GM23248 (cell line): ENCODE measurements at regions not wholly inside any gene's neighbourhood (a gene's known extent, or its start where the extent isn't known, plus 50 kb on each side); places are given as distances from the start of the nearest gene placed in this dataset.

Source experiments
- EZH2 ChIP-seq: fragments of 200-600 bp; sonication (generic); IDR thresholded peaks from 2 replicates; pipeline ENCODE4 v1.6.1; 2018; ENCODE audit warnings: antibody characterized with exemption, mild to moderate bottlenecking; ENCODE audit not compliant: insufficient read depth, poor library complexity, severe bottlenecking
- EZH2phosphoT487 ChIP-seq: fragments of 200-600 bp; sonication (generic); IDR thresholded peaks from 2 replicates; pipeline ENCODE4 v1.6.1; 2018; ENCODE audit warnings: antibody characterized with exemption, moderate library complexity, mild to moderate bottlenecking, low read depth; ENCODE audit not compliant: insufficient read depth

DNA sequence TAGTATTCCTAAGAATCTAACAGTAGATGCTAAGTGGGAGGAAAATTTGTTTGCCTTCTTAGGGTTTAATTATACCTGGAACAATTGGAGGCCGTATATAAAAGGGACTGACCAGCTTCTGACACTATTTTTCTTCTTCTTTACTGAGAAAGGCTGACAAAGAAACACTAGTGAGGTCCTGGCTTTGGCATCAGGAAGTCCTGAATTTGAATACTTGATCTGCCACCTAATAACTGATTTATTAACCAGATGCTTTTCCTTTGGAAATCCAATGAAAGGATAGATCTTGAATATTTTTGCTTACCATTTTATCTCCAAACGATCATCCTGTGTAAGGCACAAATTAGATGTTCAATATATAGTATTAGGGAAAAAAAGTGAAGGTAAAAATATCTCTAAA lies 382.5 kb downstream of the CENPW start:
- TF ChIP-seq EZH2phosphoT487 (no peak), EZH2 (no peak)
